Upper lobe of right lung (tissue), 1 donor: ENCODE measurements at regions not wholly inside any gene's neighbourhood (a gene's known extent, or its start where the extent isn't known, plus 50 kb on each side); places are given as distances from the start of the nearest gene placed in this dataset.
A peak's percentile ranks its signal among the peaks of the same experiment; 100 is the strongest.

Experiments used
- ATAC-seq: fragments of 200-7000 bp; cut with Tn5 transposase; one replicate; pipeline ENCODE4 v1.9.1; 2020; ENCODE audit warnings: mild to moderate bottlenecking, moderate library complexity
- DNase-seq: peaks from one replicate; pipeline ENCODE4 v3.0.0-alpha.2; 2020
- H3K27ac ChIP-seq: fragments of 200-600 bp; one replicate; pipeline ENCODE4 v1.8.0; 2022
- H3K27me3 ChIP-seq: fragments of 200-600 bp; one replicate; pipeline ENCODE4 v1.8.0; 2022; ENCODE audit warnings: mild to moderate bottlenecking
- H3K36me3 ChIP-seq: fragments of 200-600 bp; one replicate; pipeline ENCODE4 v1.8.0; 2022
- H3K4me1 ChIP-seq: fragments of 200-600 bp; one replicate; pipeline ENCODE4 v1.8.0; 2022
- H3K4me3 ChIP-seq: fragments of 200-600 bp; one replicate; pipeline ENCODE4 v1.8.0; 2022; ENCODE audit warnings: mild to moderate bottlenecking
- H3K9me3 ChIP-seq: fragments of 200-600 bp; one replicate; pipeline ENCODE4 v1.8.0; 2022
- intact Hi-C: fragments of 100-400 bp; cut with DNase I; formaldehyde crosslinking; loops from one replicate; pipeline ENCODE4 v1.11.0; 2022
- TF ChIP-seq, protein P1 (sequence below): fragments of 200-600 bp; IDR thresholded peaks from one replicate; pipeline ENCODE4 v1.8.0; 2022; ENCODE audit warnings: antibody characterized with exemption
- donor health status: DM: no; HTN: yes; CAD: no; lungs with severe emphysema.

DNA sequence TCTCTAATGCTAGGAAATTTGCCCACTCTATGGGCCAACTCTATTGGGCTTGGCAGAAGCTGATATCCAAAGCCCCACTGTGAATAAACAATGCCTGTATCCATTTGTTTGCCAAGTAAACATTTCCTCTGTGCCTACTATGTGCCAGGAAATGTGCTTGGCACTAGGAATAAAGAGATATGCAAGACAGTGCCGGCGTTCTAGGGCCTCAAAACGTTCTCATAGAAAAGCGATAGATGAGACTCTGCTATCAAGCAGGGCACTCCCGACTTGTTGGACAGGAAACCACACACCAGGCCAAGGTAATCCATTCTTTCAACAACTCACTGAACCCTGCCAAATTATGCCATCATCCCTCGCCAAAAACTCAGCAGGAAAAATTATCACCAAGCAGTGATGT is 196.7 kb downstream of the IPMK start:
- no peak overlapping the region for H3K27ac ChIP-seq
- H3K36me3 ChIP-seq, result no peaks in the 10 kb centered on the region
- ATAC-seq (no peak), DNase-seq (no peak)
- intact Hi-C loops, result no loop called here
- H3K9me3 ChIP-seq, result no peaks in the 10 kb centered on the region
- TF ChIP-seq, protein P1, sequence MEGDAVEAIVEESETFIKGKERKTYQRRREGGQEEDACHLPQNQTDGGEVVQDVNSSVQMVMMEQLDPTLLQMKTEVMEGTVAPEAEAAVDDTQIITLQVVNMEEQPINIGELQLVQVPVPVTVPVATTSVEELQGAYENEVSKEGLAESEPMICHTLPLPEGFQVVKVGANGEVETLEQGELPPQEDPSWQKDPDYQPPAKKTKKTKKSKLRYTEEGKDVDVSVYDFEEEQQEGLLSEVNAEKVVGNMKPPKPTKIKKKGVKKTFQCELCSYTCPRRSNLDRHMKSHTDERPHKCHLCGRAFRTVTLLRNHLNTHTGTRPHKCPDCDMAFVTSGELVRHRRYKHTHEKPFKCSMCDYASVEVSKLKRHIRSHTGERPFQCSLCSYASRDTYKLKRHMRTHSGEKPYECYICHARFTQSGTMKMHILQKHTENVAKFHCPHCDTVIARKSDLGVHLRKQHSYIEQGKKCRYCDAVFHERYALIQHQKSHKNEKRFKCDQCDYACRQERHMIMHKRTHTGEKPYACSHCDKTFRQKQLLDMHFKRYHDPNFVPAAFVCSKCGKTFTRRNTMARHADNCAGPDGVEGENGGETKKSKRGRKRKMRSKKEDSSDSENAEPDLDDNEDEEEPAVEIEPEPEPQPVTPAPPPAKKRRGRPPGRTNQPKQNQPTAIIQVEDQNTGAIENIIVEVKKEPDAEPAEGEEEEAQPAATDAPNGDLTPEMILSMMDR, result no peak
- no peak overlapping the region for H3K4me3 ChIP-seq
- no peaks in the 10 kb centered on the region for H3K27me3 ChIP-seq
- H3K4me1 ChIP-seq, result no peaks in the 10 kb centered on the region

DNA sequence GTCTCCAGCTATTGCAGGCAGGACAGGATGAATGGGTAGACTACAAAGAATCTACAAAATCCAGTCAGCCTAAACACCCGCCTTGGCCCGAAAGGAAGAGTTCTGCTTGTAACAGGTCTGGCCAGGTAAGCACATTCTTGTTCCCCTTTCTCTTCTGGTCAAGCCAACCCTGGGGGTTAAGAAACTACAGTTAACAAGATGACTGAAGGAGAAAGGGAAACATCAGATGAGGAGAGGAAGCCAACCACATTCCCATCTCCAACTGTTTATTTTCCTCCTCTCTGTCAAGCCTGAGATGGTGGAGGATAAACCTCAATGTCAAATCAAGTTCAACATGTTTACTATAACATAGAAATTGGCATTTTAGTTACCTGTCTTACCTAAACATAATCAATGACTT is 198.9 kb downstream of the IPMK start:
- Histone ChIP-seq H3K9me3 (no peaks in the 10 kb centered on the region), H3K4me3 (no peak overlapping the region), H3K27me3 (no peaks in the 10 kb centered on the region), H3K36me3 (no peaks in the 10 kb centered on the region), H3K4me1 (no peaks in the 10 kb centered on the region), H3K27ac (no peak overlapping the region)
- ATAC-seq, result no peak
- TF ChIP-seq, protein P1, result no peak
- DNase-seq, result no peak
- intact Hi-C loops, result no loop called here

DNA sequence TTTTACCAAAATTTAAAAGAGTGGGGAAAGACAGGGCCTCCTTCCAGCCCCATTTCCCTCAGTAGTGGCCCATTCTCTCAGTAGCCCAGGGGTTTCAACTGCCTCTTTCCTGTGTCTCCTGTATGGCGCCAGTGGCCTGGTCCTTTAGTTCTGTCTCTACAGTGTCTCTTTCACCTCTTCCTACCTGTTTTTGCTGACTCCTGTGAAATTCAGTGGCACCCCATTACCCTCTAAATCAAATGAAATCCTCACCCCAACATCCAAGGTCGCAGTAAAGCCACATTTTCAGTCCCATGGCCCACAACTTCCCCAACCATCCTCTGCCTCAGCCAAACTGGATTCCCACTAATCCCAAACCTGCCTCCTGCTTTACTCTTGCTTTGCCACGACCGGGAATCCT is 200.7 kb downstream of the IPMK start:
- Histone ChIP-seq H3K4me1 (no peaks in the 10 kb centered on the region), H3K27ac (no peak overlapping the region), H3K4me3 (no peak overlapping the region), H3K27me3 (no peaks in the 10 kb centered on the region), H3K36me3 (no peaks in the 10 kb centered on the region), H3K9me3 (no peaks in the 10 kb centered on the region)
- no peak for ATAC-seq
- intact Hi-C loops, result no loop called here
- no peak for DNase-seq
- TF ChIP-seq, protein P1, result no peak

DNA sequence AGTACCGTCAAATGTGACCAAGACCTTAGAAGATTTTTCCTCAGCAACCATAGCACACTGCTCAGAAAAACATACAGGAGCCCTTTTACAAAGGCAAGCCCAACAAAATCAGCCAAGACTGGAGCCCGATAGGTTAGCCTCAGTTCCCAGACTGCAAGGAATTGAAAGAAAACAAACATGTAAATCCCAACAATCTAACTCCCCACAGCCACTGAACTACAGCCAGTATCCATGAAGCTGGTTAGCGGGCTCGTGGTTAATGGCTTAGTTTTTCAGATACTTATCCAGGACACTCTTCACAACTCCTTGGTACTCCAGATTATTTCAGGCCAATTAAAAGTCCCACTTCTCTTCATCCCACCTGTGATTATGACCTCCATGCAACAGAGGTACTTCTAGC is 201.6 kb downstream of the IPMK start:
- TF ChIP-seq, protein P1, result no peak
- Histone ChIP-seq H3K4me3 (no peak overlapping the region), H3K27ac (no peak overlapping the region), H3K4me1 (no peaks in the 10 kb centered on the region), H3K9me3 (no peaks in the 10 kb centered on the region), H3K27me3 (no peaks in the 10 kb centered on the region), H3K36me3 (no peaks in the 10 kb centered on the region)
- ATAC-seq, result no peak
- intact Hi-C loops, result no loop called here
- no peak for DNase-seq

DNA sequence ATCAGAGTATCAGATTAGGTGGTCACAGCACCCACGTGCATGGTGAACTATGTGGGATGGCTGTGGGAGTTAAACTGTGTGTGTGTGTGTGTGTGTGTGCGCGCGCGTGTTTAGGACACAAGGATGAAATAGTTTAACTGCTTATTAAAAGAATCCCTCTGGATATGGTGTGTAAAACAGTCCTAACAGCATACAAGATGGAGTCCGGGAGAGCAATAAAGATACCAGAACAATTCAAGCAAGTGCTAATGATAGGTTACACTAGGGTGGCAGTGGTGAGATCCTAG is 202.2 kb downstream of the IPMK start:
- intact Hi-C loops, result no loop called here
- Histone ChIP-seq H3K27me3 (no peaks in the 10 kb centered on the region), H3K4me3 (no peak overlapping the region), H3K36me3 (no peaks in the 10 kb centered on the region), H3K4me1 (no peaks in the 10 kb centered on the region), H3K9me3 (no peaks in the 10 kb centered on the region), H3K27ac (no peak overlapping the region)
- TF ChIP-seq, protein P1, result no peak
- DNase-seq (no peak), ATAC-seq (no peak)

DNA sequence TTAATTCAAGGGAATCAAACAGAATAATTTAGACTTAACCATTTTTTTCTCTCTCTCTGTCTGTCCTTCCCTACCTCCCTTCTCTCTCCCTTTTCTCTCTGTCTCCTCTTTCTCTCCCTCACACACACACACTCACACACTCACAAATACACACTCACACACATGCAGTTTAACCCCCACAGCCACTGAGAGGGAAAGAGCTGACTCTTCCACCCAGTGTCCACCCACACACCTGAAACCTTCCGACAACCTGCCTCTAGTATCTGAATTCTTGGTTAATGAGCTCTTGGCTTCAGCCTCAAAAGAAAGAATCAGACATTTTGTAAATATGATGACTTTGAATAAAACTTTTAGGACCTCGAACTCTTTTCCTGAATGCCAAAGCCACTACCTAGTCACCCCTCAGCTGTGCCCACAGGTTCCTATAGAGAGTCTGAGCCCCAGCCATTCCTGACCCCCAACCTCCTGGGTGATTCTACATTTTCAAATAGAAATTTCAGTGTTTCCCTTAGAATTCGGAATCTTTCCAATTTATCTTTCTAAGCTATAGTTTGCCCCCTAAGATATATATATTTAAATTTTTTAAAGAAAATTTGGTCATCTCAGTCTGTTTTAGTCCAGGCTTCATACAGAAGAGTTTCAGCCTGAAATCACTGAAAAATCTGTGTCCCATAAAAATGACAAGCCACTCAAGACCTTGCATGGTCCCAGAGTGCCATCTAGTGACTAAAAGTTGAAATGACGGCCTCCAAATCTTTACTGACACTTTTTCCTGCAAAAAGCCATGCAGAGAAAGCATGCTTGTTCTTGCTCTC is 202.8 kb downstream of the IPMK start:
- Histone ChIP-seq H3K27ac (no peak overlapping the region), H3K4me1 (no peaks in the 10 kb centered on the region), H3K4me3 (no peak overlapping the region), H3K9me3 (no peaks in the 10 kb centered on the region), H3K36me3 (no peaks in the 10 kb centered on the region), H3K27me3 (no peaks in the 10 kb centered on the region)
- no peak for DNase-seq
- TF ChIP-seq, protein P1, result peak; percentile 53
- peak; percentile 35 for ATAC-seq
- intact Hi-C loops, result no loop called here
